ENCODE measurements at regions not wholly inside any gene's neighbourhood (a gene's known extent, or its start where the extent isn't known, plus 50 kb on each side); places are given as distances from the start of the nearest gene placed in this dataset.

GRCh38 chr10:18760836-18761235, 101.6 kb downstream of the ARL5B start:
- no peak overlapping the region for H3K4me3 ChIP-seq (ENCODE audit: low read length)
- DNase-seq (ENCODE audit: low read depth): no peak
- TF ChIP-seq, protein P1, sequence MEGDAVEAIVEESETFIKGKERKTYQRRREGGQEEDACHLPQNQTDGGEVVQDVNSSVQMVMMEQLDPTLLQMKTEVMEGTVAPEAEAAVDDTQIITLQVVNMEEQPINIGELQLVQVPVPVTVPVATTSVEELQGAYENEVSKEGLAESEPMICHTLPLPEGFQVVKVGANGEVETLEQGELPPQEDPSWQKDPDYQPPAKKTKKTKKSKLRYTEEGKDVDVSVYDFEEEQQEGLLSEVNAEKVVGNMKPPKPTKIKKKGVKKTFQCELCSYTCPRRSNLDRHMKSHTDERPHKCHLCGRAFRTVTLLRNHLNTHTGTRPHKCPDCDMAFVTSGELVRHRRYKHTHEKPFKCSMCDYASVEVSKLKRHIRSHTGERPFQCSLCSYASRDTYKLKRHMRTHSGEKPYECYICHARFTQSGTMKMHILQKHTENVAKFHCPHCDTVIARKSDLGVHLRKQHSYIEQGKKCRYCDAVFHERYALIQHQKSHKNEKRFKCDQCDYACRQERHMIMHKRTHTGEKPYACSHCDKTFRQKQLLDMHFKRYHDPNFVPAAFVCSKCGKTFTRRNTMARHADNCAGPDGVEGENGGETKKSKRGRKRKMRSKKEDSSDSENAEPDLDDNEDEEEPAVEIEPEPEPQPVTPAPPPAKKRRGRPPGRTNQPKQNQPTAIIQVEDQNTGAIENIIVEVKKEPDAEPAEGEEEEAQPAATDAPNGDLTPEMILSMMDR (conservative IDR thresholded peaks at IDR 0.05; ENCODE audit: low read length): no peak

- TF ChIP-seq, protein P1 (conservative IDR thresholded peaks at IDR 0.05; ENCODE audit: low read length): no peak
- no peak overlapping the region for H3K4me3 ChIP-seq (ENCODE audit: low read length)
- no peak for DNase-seq (ENCODE audit: low read depth)
These were observed 108.8 kb downstream of the ARL5B start for GRCh38 chr10:18767981-18768380.

DNA sequence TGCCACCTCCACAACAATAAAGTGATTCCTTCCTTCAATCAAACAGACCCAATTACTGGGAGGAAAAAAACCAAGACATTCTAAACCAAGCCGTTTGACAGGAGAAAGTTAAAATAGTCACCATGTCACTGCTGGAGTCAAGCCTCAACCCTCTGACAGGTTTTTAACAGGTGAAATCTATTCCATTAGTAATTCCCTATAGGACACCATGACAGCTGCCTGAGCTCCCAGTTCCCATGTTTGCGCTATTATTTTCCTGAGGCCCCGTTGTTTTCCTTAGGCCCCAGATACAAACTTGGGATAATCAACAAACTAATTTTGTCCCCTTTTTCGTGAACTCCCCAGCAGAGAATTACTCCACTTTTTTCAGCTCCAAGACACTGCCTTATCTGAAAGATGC, 113.9 kb downstream of the ARL5B start:
- no peak for DNase-seq (ENCODE audit: low read depth)
- TF ChIP-seq, protein P1 (conservative IDR thresholded peaks at IDR 0.05; ENCODE audit: low read length): no peak
- H3K4me3 ChIP-seq (ENCODE audit: low read length): no peak overlapping the region

DNA sequence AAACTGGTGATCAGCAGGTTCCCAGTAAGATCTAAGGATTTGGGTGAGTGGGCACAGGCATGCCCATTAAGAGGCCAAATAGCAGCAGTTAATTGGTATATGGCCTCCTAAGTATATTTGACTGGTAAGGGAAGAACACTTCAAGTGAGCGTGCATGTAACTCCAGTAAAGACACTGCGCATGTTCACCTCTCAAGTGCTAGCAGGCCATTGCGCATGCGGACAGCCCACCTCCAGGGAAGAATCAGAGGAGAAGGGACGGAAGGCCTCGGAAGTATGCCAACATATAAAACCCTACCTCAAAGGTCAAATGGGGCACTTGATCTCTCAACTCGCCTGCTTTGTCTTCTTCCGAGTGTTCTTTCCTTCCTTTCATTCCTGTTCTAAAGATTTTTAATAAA, 118.0 kb downstream of the ARL5B start:
- H3K4me3 ChIP-seq (ENCODE audit: low read length): no peak overlapping the region
- DNase-seq (ENCODE audit: low read depth): no peak
- TF ChIP-seq, protein P1 (conservative IDR thresholded peaks at IDR 0.05; ENCODE audit: low read length): no peak

- DNase-seq (ENCODE audit: low read depth): no peak
- H3K4me3 ChIP-seq (ENCODE audit: low read length): no peak overlapping the region
- TF ChIP-seq, protein P1 (conservative IDR thresholded peaks at IDR 0.05; ENCODE audit: low read length): no peak
These were observed 127.2 kb downstream of the ARL5B start for GRCh38 chr10:18786478-18786877.

DNA sequence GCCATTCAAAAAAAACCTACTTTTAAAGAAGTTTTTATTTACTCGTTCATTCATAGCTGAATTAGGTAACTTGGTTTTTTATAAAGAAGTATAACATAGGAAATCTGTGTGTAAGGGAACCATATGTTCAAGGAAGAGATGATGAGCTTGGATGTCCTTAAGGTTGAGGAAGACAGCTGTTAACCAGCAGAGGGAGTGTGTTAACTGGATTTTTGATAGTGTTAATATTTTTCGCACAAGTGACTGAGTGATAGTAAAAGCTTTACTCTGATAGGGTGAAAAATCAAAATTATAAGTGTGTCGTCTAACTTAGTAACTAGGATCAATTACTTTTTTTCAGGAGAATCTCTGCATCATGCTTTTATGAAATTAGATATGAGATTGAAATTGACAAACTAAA, 134.7 kb downstream of the ARL5B start:
- DNase-seq (ENCODE audit: low read depth): peak; percentile 11

GRCh38 chr10:18795549-18795948, 136.3 kb downstream of the ARL5B start:
- no peak overlapping the region for H3K4me3 ChIP-seq (ENCODE audit: low read length)
- TF ChIP-seq, protein P1 (conservative IDR thresholded peaks at IDR 0.05; ENCODE audit: low read length): no peak
- DNase-seq (ENCODE audit: low read depth): no peak

More for the DNA sequence above, 134.7 kb downstream of the ARL5B start:
- TF ChIP-seq, protein P1 (conservative IDR thresholded peaks at IDR 0.05; ENCODE audit: low read length): peak; percentile 47
- H3K4me3 ChIP-seq (ENCODE audit: low read length): no peak overlapping the region
